ENCODE measurements at regions not wholly inside any gene's neighbourhood (a gene's known extent, or its start where the extent isn't known, plus 50 kb on each side); places are given as distances from the start of the nearest gene placed in this dataset.
"Not testable (repeated sequence)": the region's sequence is repeated elsewhere in the genome, so short reads cannot be mapped to it uniquely, and the experiment has no call there.

DNA sequence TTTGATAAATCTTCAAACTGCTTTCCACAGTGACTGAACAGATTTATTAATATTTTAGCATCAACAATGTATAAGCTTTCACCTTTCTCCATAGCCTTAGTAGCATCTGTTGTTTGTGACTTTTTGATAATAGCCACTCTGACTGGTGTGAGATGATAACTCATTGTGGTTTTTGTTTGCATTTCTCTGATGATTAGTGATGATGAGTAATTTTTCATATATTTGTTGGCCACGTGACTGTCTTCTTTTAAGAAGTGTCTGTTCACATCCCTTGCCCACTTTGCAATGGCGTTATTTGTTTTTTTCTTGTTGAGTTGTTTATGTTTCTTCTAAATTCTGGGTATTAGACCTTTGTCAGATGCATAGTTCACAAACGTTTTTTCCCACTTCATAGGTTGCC lies 952.9 kb downstream of the TRIB2 start:
- DNase-seq (ENCODE audit: low read depth, low spot score) (no peak), ATAC-seq (no peak)
- Histone ChIP-seq H3K36me3 (ENCODE audit: control insufficient read depth, insufficient read depth, low read length) (no peaks in the 10 kb centered on the region), H3K27ac (ENCODE audit: low read length) (no peak overlapping the region), H3K9me3 (ENCODE audit: control insufficient read depth, insufficient read depth, low read depth, low read length) (no peaks in the 10 kb centered on the region), H3K4me1 (ENCODE audit: control insufficient read depth, insufficient read depth, low read length) (no peaks in the 10 kb centered on the region), H3K27me3 (ENCODE audit: control insufficient read depth, insufficient read depth, low read length) (no peaks in the 10 kb centered on the region), H3K4me3 (ENCODE audit: low read depth in 2 of 2, low read length in 2 of 2) (no peak overlapping the region)
- ChIA-PET CTCF (no interaction called here), POLR2A (no interaction called here)
- in situ Hi-C loops (cut with HindIII; ENCODE audit: low pct_unique_long_range_greater_than_20kb, low sequenced_read_pairs) (no loop called here), intact Hi-C loops (cut with micrococcal nuclease; ENCODE audit: unreplicated experiment) (no loop called here)
- BruUV-seq (replicated peaks): no TSS peak
- TF ChIP-seq SIN3A (IDR thresholded peaks at IDR 0.05; ENCODE audit: borderline replicate concordance, insufficient read depth, low read depth, low read length) (no peak), REST (IDR thresholded peaks at IDR 0.05; ENCODE audit: insufficient read depth in 1 of 2, low read depth in 2 of 2, low read length in 1 of 2) (no peak), TCF7L2 (IDR thresholded peaks at IDR 0.05; ENCODE audit: low read depth, low read length) (no peak), POLR2AphosphoS5 (IDR thresholded peaks at IDR 0.05; ENCODE audit: low read depth, low read length) (no peak), CTCF (IDR thresholded peaks at IDR 0.05) (no peak)

DNA sequence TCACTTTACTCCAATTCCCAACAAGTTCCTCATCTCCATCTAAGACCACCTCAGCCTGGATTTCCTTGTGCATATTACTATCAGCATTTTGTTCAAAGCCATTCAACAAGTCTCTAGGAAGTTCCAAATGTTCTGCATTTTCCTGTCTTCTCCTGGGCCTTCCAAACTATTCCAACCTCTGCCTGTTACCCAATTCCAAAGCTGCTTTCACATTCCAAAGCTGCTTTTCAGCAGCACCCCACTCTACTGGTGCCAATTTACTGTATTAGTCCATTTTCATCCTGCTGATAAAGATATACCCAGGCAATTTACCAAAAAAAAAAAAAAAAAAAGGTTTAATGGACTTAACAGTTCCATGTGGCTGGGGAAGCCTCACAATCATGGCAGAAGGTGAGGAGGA lies 957.1 kb downstream of the TRIB2 start:
- POLR2A ChIA-PET; ATAC-seq; H3K4me3 ChIP-seq (ENCODE audit: low read depth in 2 of 2, low read length in 2 of 2): not testable (repeated sequence)

DNA sequence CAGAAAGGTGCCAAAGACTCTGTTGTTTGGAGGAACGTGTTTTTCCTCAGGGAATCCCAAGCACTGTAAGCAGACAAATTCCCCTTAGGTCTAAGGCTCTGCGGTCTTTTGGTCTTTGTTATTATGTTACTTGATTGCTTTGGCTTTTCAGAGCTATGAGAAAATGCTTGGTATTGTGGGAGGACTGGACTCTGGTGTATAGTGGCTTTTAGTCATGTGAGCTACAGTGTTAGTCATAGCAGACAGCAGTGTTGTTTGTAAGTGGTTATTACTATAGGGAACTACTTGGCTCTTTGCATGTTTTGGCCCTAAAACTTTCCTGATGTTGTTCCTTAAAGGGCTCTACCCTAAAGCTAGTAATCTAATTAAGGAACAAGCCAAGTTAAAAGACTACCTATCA lies 956.2 kb upstream of the LRATD1 start:
- ATAC-seq (no peak), DNase-seq (ENCODE audit: low read depth, low spot score) (no peak)
- intact Hi-C loops (cut with micrococcal nuclease; ENCODE audit: unreplicated experiment): no loop called here
- no peaks in the 10 kb centered on the region for H3K27me3 ChIP-seq (ENCODE audit: control insufficient read depth, insufficient read depth, low read length)
- BruUV-seq (replicated peaks): no TSS peak
- H3K27ac ChIP-seq (ENCODE audit: low read length): no peak overlapping the region
- CTCF ChIA-PET: no interaction called here
- H3K4me3 ChIP-seq (ENCODE audit: low read depth in 2 of 2, low read length in 2 of 2): no peak overlapping the region
- H3K4me1 ChIP-seq (ENCODE audit: control insufficient read depth, insufficient read depth, low read length): no peaks in the 10 kb centered on the region
- no peaks in the 10 kb centered on the region for H3K9me3 ChIP-seq (ENCODE audit: control insufficient read depth, insufficient read depth, low read depth, low read length)
- TF ChIP-seq REST (IDR thresholded peaks at IDR 0.05; ENCODE audit: insufficient read depth in 1 of 2, low read depth in 2 of 2, low read length in 1 of 2) (no peak), TCF7L2 (IDR thresholded peaks at IDR 0.05; ENCODE audit: low read depth, low read length) (no peak), POLR2AphosphoS5 (IDR thresholded peaks at IDR 0.05; ENCODE audit: low read depth, low read length) (no peak), CTCF (IDR thresholded peaks at IDR 0.05) (no peak), SIN3A (IDR thresholded peaks at IDR 0.05; ENCODE audit: borderline replicate concordance, insufficient read depth, low read depth, low read length) (no peak)
- H3K36me3 ChIP-seq (ENCODE audit: control insufficient read depth, insufficient read depth, low read length): no peaks in the 10 kb centered on the region
- in situ Hi-C loops (cut with HindIII; ENCODE audit: low pct_unique_long_range_greater_than_20kb, low sequenced_read_pairs): no loop called here
- POLR2A ChIA-PET: no interaction called here

More for the DNA sequence above, 957.1 kb downstream of the TRIB2 start:
- intact Hi-C loops (cut with micrococcal nuclease; ENCODE audit: unreplicated experiment); H3K27me3 ChIP-seq (ENCODE audit: control insufficient read depth, insufficient read depth, low read length); in situ Hi-C loops (cut with HindIII; ENCODE audit: low pct_unique_long_range_greater_than_20kb, low sequenced_read_pairs); H3K36me3 ChIP-seq (ENCODE audit: control insufficient read depth, insufficient read depth, low read length); BruUV-seq (replicated peaks); DNase-seq (ENCODE audit: low read depth, low spot score); H3K4me1 ChIP-seq (ENCODE audit: control insufficient read depth, insufficient read depth, low read length); H3K27ac ChIP-seq (ENCODE audit: low read length); H3K9me3 ChIP-seq (ENCODE audit: control insufficient read depth, insufficient read depth, low read depth, low read length): not testable (repeated sequence)
- CTCF ChIA-PET: interaction anchor here (0.7 kb wide), 1 partner anchor 910 kb away, joined by 5 read pairs; no protein-coding TSS in a partner anchor

All from Panc1 (cell line).